ENCODE measurements at regions not wholly inside any gene's neighbourhood (a gene's known extent, or its start where the extent isn't known, plus 50 kb on each side); places are given as distances from the start of the nearest gene placed in this dataset.
"Not testable (repeated sequence)": the region's sequence is repeated elsewhere in the genome, so short reads cannot be mapped to it uniquely, and the experiment has no call there.

DNA sequence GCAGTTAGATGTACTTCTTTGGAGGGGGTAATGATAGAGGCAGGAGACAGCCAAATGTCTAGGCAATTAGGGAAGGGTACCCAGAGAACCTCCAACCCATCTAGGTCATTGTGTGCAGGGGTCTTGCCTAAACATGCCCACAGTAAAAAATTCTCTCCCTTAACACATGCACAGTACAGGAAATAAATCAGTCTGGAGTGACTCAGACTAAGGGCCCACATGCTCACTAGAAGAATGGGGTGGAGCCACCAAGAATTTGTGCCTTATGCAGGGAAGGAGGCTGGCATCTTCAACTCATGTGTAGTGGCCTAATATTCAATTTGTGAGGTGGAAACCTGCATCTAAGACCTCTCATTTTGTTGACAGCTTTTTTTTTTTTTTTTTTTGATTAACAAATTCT lies 945.3 kb upstream of the GRIA3 start:
- no peak for DNase-seq

DNA sequence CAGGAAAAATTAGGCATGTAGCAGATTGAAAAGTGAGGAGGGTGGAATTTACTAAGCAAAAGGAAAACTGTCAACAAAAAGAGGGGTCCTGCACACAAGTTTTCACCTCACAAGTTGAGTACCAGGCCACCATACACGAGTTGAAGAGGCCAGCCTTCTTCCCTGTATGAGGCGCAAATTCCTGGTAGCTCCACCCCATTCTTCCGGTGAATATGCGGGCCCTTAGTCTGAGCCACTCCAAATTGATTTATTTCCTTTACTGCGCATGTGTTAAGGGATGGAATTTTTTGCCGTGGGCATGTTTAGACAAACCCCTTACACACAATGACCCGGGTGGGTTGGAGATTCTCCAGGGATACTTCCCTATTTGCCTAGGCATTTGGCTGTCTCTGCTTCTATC lies 942.1 kb upstream of the GRIA3 start:
- no peak for DNase-seq

DNA sequence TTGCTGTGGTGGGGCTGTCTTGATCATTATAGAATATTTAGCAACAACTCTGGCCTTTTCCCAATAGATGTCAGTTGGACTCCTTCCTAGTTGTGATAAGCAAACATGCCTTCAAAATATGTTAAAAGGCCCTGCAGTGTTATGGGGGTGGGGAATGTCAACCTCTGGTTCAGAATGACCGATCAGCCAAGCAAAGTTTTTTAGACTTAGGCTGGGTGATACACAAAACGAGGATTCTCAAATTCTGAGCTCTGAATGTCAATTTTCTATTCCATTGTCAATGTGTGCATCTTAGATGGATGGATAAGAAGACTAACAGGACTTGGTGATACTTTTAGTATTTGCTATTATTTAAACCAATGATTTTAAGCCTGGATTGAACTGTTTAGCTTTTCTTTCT lies 940.0 kb upstream of the GRIA3 start:
- DNase-seq: no peak

DNA sequence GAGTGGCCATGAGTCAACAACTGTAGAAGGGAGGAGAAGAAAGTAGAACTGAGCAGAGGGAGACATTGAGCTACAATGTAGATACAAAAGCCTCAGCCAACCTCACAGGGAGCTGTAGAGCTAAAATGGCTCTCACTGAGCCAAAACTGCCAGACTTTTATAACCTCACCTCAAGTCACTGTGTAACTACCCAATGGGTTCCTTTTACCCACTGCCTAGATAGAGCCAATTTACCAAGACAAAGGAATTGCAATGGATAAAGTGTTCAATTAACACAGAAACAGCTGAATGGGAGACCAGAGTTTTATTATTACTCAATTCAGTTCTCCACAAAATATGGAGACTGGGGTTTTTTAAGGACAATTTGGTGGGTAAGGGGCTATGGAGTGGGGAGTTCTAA lies 938.9 kb upstream of the GRIA3 start:
- DNase-seq: no peak

DNA sequence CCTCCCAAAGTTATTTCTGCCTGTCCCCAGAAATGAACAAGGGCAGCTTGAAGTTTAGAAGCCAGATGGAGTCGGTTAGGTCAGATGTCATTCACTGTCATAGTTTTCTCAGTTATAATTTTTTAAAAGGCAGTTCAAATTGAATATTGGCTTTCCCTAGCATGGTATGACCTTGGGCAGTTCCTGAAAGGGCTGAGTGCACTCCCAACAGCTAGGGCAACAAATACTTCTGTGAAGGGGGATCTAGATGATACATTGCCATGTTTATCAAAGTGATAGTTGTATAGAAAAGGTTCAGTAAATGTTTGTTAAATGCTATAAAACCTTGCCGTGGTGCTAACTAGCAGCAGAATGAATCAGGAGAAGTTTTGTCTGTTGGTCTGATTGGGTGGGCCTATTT lies 938.1 kb upstream of the GRIA3 start:
- no peak for DNase-seq

DNA sequence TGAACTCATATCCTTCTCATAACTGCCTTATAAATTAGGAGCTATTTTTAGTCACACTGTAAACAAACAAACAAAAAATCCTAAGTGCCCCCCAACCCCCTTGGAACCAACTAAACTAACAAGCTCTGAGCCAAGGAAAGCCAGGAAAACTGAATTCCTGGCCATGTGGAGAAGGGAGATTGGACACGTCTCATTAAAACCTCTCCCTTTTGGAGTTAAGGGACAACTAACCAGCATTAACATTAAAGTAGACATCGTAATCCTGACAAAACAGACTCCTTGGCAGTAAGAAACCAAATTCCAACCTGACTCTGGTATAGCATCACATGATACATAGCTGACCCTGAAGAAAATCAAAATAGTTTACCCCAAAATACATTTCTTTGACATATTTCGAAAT lies 937.1 kb upstream of the GRIA3 start:
- no peak for DNase-seq

DNA sequence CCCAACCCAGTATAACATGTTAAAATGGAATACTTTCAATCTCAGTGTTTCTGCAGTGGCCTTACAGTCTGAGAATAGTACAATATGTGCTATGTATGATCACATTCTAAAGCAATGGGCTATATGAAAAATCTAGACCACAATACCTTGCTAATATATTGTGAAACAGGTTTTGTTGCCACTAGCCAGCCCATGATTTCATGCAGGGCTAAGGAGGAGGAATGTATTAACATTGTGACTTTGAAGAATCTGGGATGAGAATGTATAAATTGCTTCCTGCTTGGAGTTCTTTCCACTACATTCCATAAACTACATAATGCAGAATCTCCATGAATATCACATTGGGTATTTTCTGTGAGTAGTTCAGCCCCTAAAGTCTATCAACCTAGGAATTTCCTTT lies 935.4 kb upstream of the GRIA3 start:
- DNase-seq: no peak

DNA sequence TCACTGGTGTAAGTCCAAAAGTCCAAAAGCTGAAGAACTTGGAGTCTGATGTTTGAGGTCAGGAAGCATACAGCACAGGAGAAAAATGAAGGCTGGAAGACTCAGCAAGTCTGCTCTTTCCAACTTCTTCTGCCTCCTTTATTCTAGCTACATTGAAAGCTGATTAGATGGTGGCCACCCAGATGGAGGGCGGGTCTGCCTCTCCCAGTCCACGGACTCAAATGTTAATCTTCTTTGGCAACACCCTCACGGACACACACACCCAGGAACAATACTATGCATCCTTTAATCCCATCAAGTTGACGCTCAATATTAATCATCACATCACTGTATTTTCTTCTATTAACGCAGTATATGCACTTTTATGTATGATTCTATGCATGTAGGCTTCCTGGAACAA lies 931.6 kb upstream of the GRIA3 start:
- DNase-seq: no peak

DNA sequence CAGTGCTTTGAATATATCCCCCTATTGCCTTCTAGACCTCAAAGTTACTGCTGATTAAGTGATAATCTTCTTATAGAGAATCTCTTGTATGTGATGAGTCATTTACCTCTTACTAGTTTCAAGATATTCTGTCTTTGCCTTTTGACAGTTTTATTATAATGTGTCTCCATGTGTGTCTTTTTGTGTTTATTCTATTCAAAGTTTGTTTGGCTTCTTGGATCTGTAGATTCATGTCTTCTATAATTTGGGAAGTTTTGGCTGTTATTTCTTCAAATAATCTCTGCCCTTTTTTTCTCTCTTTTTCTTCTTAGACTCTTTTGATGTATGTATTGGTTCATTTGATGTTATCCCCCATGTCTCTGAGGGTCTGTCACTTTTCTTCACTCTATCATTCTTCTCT lies 915.7 kb upstream of the GRIA3 start:
- DNase-seq: no peak

DNA sequence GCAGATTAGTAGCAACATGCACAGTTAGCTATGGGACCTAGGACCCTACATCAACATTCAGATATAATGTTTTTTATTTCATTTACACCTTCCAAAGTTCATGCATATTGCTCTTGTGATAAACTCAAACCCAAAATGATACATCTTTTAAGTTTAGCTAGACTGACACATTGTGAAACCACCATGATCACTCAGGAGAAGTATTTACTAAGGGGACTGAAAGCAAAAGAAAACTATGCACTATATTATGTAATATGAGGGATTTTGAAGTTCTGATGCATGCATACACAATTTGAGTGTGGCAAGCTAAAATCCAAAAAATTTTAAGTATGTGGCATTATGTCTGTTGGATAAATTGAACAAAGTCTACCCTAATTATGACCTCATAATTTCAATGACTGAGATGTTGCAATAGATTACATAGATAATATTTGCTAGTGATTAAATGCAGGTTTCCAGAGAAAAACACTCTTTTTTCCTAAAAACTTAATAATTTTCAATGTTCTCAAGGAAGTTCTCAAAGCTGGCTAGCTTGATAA lies 914.8 kb upstream of the GRIA3 start:
- no peak for DNase-seq

DNA sequence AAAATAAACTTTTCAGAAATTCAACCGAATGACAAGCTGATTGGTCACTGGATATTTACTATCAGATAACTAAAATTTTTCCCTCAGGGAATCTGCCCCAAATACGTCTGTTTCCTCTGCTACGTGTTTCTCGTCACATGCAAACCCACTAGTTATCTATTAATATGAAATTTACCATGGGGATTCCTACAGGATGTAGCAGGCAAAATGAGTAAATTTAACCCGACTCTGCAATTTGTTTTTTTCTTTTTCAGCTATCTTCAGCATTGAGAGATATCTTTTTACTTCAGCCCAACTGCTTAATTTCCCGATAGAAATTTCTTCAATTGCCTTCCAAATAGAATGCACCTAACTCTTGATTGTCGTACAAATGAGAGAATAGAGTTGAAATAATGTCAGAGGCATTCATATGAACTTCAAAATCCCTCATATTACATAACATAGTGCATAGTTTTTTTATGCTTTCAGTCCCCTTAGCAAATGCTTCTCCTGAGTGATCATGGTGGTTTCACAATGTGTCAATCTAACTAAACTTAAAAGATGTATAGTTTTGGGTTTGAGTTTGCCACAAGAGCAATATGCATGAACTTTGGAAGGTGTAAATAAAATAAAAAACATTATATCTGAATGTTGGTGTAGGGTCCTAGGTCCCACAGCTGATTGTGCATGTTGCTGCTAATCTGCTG lies 913.1 kb upstream of the GRIA3 start:
- no peak for DNase-seq

DNA sequence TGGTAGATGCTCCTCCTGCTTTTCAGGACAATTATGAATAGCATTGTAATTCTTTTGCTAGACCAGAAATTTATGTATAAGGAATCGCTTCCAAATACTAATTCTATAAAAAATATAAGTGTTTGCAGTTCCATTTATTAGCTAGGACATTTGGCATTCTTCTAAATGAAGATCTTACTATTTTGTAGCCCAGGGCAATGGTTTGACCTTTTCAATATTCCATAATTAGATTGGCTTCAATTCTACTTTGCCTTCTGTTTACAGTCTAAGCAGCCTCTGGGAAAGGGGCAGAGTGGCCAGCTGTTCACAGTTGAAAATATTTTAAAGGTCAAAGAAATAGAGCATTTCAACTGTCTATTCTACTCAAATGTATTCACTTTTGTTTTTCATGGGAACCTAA lies 912.1 kb upstream of the GRIA3 start:
- DNase-seq: no peak

DNA sequence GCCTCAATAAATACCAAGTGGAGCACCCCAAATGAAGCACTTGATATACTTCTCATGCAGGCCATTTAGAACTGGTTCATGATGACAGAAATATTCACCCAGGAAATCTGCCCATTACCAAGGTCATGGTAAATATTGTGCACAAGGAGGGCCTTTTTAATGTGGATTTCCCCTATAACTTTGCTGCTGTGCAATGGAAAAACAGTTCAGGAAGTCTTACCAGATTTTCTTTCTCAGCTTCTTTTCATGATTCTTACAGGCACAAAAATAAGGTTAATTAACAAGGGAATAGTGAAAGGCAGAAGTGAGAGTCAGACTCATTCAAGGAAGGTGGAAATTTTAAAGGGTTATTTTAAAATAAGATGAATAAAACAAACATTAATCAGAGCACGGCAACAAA lies 904.3 kb upstream of the GRIA3 start:
- DNase-seq: no peak

DNA sequence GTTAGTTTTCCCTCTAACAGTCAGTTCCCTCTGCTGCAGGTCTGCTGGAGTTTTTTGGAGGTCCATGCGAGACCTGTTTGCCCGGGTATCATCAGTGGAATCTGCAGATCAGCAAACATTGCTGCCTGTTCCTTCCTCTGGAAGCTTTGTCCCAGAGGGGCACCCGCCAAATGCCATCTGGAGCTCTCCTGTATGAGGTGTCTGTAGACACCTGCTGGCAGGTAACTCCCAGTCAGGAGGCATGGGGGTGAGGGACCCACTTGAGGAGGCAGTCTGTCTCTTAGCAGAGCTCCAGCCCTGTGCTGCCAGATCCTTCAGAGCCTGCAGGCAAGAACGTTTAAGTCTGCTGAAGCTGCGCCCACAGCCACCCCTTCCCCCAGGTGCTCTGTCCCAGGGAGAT lies 884.3 kb upstream of the GRIA3 start:
- not testable (repeated sequence) for DNase-seq

DNA sequence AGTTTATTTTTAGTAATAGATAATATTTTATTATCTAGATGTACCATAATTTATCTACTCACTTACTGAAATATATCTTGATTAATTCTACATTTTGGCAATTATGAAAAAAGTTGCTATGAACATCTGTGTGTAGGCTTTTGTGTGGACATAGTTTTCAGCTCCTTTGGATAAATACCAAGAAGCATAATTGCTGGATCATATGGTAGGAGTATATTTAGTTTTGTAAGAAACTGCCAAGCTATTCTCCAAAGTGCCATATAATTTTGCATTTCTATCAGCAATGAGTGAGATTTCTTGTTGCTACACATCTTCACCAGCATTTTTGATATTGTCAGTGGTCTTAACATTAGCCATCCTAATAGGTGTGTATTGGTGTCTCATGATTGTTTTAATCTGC lies 882.6 kb upstream of the GRIA3 start:
- no peak for DNase-seq

DNA sequence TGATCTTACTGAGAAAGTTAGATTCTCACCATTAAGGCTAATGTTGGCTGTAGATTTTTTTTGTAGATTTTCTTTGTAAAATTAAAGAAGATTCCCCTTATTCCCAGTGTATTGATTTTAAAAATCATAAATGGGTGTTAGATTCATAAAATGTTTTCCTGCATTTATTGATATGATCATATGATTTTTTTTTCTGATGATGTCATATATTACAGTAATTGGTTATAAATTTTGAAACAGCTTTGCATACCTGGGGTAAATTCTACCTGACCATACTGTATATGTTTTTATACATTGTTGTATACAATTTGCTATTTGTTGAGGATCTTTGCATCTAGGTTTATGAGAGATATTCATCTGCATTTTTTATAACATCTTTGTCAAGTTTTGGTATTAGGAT lies 880.3 kb upstream of the GRIA3 start:
- no peak for DNase-seq

DNA sequence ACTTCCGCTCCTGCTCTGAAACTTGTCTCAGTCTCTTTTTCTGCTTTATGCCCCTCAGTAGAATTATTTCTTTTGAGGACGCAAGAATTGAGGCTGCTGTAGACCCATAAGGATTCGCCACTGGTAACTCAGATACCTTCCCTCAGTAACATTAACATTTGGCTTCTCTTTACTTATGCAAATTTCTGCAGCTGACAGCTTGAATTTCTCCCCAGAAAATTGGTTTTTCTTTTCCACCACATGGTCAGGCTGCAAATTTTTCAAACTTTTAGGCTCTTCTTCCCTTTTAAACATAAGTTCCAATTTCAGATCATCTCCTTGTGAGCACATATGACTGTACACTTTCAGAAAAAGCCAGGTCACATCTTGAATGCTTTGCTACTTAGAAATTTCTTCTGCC lies 839.3 kb upstream of the GRIA3 start:
- no peak for DNase-seq

DNA sequence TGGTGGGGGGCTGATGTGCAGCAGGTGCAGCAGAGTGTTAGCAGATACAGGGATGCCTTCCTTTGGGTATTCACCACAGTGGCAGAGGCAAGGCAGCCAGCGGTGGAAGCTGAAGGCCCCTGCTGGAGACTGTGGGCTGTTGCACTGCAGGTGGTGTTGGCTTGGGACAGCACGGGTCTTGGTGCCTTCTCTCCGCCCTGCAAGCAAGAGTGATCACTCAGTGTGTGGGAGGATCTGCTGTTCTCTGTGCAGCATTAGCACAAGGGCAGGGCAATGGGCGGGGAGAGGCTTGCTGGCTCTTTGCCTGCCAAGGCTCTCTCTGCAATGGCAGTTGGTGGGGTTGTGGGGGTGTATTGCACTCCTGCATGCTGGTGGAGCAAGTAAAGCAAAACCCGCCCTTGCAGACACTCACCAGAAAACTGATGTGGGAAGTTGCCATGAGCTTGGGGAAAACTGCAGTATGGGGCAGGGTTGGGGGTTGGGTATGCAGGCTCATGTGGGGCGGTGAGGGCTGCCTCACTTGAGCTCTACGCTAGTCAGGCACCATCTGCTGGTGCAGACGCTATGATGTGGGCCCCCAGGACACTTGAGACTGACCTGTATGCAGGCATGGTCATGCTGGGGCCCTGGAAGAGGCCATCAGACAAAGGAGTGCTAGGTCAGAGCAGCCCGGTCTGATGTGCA lies 820.8 kb upstream of the GRIA3 start:
- no peak for DNase-seq

DNA sequence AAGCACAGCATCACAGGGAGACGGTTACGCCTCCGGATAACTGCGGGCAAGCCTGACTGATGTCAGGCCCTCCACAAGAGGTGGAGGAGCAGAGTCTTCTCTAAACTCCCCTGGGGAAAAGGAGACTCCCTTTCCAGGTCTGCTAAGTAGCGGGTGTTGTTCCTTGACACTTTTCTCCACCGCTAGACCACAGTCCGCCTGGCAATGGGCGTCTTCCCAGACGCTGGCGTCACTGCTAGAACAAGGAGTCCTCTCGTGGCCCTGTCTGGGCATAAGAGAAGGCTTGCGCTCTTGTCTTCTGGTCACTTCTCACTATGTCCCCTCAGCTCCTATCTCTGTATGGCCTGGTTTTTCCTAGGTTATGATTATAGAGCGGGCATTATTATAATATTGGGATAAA lies 808.5 kb upstream of the GRIA3 start:
- not testable (repeated sequence) for DNase-seq

DNA sequence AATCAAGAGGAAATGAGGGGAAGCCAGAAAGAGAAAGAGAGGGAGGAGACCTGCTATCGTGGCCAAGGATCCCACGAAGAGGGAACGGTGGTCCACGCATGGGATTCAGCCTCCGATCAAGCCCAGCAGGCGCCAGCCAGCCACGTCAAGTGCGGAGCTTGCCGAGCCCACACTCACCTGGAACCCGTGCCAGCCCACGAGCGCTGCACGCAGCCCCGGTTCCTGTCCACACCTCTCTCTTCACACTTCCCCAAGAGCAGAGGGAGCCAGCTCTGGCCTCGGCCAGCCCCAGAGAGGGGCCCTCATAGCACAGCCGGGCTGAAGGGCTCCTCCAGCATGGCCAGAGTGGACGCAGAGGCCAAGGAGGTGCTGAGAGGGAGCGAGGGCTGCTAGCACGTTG lies 795.1 kb upstream of the GRIA3 start:
- DNase-seq: no peak

DNA sequence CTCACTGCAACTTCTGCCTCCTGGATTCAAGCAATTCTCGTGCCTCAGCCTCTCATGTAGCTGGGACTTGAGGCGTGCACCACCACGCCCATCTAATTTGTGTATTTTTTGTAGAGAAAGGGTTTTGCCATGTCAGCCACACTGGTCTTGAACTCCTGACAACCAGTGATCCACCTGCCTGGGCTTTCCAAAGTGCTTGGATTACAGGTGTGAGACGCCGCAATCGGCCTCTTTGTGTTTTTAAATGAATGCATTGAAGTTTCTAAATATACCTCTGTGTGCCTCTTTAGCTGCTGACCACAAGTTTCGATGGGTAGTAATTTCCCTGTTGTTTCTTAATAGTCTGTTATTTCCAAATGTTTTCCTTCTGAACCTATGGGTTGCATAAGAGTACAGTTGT lies 765.3 kb upstream of the GRIA3 start:
- DNase-seq: no peak

DNA sequence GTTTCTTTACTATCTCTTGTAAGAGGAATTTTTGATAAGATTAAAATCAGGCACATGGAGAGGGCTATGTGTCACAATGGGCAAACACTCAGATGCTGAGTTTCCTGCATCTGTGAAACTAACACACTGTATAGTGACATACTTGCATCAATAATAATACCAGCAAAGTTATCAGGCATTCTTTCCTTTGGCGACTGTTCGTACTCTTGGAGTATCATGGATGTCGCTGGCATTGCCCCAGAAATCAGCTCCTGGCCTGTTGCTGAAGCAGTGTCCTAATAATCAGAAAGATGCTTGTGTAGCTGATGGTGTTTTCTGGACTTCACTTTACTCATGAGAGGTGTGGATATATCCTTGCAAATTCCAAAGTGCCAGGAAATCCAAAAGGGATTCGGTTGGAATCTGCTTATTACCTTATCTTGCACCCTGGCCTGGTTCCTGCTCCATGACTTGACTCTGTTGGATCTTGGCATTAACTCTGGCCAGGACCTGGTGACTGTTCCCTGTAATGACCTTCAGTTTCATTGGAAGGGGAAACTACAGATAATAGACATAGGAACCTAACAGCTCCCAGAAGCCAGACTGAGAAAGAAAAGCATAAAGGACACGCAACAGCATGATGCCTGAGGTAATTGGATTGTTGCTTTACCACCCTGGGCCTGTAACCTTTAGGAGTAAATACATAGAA lies 762.5 kb upstream of the GRIA3 start:
- no peak for DNase-seq

DNA sequence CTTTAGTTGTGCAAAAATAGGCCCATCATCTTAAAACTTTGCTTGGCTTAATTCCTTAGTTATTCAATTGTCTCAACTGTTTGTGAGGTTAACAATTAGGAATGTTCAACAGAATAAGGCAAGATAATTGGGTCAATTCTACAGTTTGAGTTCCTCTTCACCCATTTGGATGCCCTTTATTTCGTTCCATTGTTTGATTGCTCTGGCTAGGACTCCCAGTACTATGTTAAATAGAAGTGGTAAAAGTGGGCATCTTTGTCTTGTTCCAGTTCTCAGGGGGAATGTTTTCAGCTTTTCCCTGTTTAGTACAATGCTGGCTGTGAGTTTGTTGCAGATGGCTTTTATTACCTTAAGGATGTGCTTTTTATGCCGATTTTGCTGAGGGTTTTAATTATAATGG lies 761.5 kb upstream of the GRIA3 start:
- DNase-seq: no peak

DNA sequence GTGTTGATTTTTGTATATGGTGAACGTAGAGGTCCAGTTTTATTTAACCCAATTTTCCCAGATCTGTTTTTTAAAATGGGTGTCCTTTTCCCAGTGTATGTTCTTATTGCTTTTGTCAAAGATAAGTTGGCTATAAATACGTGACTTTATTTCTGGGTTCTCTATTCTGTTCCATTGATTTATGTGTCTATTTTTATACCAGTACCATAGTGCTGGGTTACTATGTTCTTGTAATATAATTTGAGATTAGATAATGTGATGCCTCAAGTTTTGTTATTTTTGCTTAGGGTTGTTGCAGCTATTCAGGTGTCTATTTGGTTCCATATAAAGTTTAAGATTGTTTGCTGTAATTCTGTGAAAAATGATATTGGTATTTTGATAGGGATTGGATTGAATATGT lies 749.1 kb upstream of the GRIA3 start:
- no peak for DNase-seq

Data from NCI-H446 treated with DMSO at 0.1 percent for 48 hours (cell line).